OCI-LY3 (cell line): ENCODE measurements at regions not wholly inside any gene's neighbourhood (a gene's known extent, or its start where the extent isn't known, plus 50 kb on each side); places are given as distances from the start of the nearest gene placed in this dataset.

Source experiments
- CTCF ChIP-seq: fragments of 200-600, 300-600 bp; sonication (generic); IDR thresholded peaks from 2 replicates; pipeline ENCODE4 v1.5.1; 2014; ENCODE audit warnings: antibody characterized with exemption, low read length, low read depth
- EZH2phosphoT487 ChIP-seq: fragments of 200-600 bp; shearing (Covaris generic); IDR thresholded peaks from 2 replicates; pipeline ENCODE4 v1.6.1; 2018; ENCODE audit warnings: antibody characterized with exemption, mixed run types, low read depth

DNA sequence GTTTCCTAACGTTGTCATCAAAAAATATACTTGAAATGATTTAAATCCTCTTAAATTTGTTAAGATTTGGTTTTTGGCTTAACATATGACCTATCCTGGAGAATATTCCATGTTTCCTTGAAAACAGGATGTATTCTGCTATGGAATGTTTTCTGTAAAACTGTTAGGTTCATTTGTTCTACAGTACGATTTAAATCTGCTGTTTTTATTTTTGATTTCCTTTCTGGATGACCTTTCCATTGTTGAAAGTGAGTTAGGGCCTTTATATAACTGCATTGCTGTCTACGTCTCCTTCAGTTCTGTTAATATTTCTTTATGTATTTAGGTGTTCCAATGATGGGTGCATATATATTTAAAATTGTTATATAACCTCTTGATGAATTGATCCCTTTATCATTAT is 465.3 kb upstream of the ALCAM start:
- TF ChIP-seq CTCF (no peak), EZH2phosphoT487 (no peak)
